ENCODE measurements at regions not wholly inside any gene's neighbourhood (a gene's known extent, or its start where the extent isn't known, plus 50 kb on each side); places are given as distances from the start of the nearest gene placed in this dataset.

- Histone ChIP-seq H3K4me2 (no peak overlapping the region), H2AFZ (no peak overlapping the region), H3K79me2 (replicated peaks; ENCODE audit: insufficient read depth) (no peaks in the 10 kb centered on the region), H3K4me3 (no peak overlapping the region), H3K27me3 (ENCODE audit: insufficient read depth) (no peaks in the 10 kb centered on the region), H3K27ac (ENCODE audit: low read depth) (no peak overlapping the region), H3K36me3 (ENCODE audit: insufficient read depth) (no peaks in the 10 kb centered on the region), H3K9me2 (ENCODE audit: insufficient read depth) (no peaks in the 10 kb centered on the region; the same call in 1 of the 2 replicates), H3K4me1 (ENCODE audit: insufficient read depth) (no peaks in the 10 kb centered on the region), H3F3A (replicated peaks; ENCODE audit: low read depth) (no peaks in the 10 kb centered on the region), H4K20me1 (replicated peaks; ENCODE audit: insufficient read depth) (no peaks in the 10 kb centered on the region)
- H3K4me3 Mint-ChIP-seq = no peak overlapping the region
- peaks cover 8% of the 10 kb centered on the region; the same call in 1 of the 3 replicates for H3K9me3 Mint-ChIP-seq
- ATAC-seq = no peak
- H3K4me1 Mint-ChIP-seq = no peaks in the 10 kb centered on the region; the same call in 2 of the 3 replicates
- TF ChIP-seq EZH2phosphoT487 (IDR thresholded peaks at IDR 0.05; ENCODE audit: unreplicated experiment) (no peak), STAT1 (IDR thresholded peaks at IDR 0.05; ENCODE audit: unreplicated experiment) (no peak), NANOG (IDR thresholded peaks at IDR 0.05; ENCODE audit: borderline replicate concordance) (no peak)
- peaks cover 4% of the 10 kb centered on the region; the same call in 1 of the 3 replicates for H3K36me3 Mint-ChIP-seq (ENCODE audit: low read depth)
- H3K27ac Mint-ChIP-seq = no peak overlapping the region
- peaks cover 4% of the 10 kb centered on the region for H3K27me3 Mint-ChIP-seq (ENCODE audit: insufficient read depth, low read depth, poor library complexity)
- no peak for DNase-seq (ENCODE audit: low spot score)
These were observed 373.7 kb downstream of the SOX9 start for GRCh38 chr17:72494566-72494965.

DNA sequence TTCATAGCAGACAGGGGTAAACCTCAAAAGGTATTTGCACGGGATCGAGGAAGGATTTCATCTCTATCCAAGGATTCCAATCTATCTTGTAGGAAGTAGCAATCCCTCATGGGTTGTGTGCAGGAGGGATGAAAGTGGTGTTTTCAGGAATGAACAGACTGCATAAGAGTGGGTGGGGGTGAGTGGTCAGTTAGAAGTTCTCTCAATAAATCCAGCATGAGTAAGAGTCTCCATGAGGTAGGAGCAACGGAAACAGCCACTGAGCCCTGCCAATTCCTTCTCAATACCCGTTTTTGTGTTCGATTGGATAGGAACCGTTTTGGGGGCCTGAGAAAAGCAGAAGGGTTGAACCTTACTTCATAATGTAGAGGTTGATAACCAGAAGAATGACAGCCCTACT, 375.6 kb downstream of the SOX9 start:
- Histone ChIP-seq H3F3A (replicated peaks; ENCODE audit: low read depth) (no peaks in the 10 kb centered on the region), H3K27me3 (ENCODE audit: insufficient read depth) (no peaks in the 10 kb centered on the region), H3K79me2 (replicated peaks; ENCODE audit: insufficient read depth) (no peaks in the 10 kb centered on the region), H4K20me1 (replicated peaks; ENCODE audit: insufficient read depth) (no peaks in the 10 kb centered on the region), H3K36me3 (ENCODE audit: insufficient read depth) (no peaks in the 10 kb centered on the region), H3K4me1 (ENCODE audit: insufficient read depth) (no peaks in the 10 kb centered on the region), H3K27ac (ENCODE audit: low read depth) (no peak overlapping the region), H3K9me2 (ENCODE audit: insufficient read depth) (no peaks in the 10 kb centered on the region; the same call in 1 of the 2 replicates), H3K4me2 (no peak overlapping the region), H3K4me3 (no peak overlapping the region), H2AFZ (no peak overlapping the region)
- Mint-ChIP-seq H3K27me3 (ENCODE audit: insufficient read depth, low read depth, poor library complexity) (peaks cover 4% of the 10 kb centered on the region), H3K36me3 (ENCODE audit: low read depth) (peaks cover 4% of the 10 kb centered on the region; the same call in 1 of the 3 replicates), H3K4me1 (peaks cover 3% of the 10 kb centered on the region), H3K27ac (no peak overlapping the region), H3K9me3 (peaks cover 4% of the 10 kb centered on the region; the same call in 1 of the 3 replicates), H3K4me3 (no peak overlapping the region)
- DNase-seq (ENCODE audit: low spot score) (no peak), ATAC-seq (no peak)
- TF ChIP-seq, protein P1, sequence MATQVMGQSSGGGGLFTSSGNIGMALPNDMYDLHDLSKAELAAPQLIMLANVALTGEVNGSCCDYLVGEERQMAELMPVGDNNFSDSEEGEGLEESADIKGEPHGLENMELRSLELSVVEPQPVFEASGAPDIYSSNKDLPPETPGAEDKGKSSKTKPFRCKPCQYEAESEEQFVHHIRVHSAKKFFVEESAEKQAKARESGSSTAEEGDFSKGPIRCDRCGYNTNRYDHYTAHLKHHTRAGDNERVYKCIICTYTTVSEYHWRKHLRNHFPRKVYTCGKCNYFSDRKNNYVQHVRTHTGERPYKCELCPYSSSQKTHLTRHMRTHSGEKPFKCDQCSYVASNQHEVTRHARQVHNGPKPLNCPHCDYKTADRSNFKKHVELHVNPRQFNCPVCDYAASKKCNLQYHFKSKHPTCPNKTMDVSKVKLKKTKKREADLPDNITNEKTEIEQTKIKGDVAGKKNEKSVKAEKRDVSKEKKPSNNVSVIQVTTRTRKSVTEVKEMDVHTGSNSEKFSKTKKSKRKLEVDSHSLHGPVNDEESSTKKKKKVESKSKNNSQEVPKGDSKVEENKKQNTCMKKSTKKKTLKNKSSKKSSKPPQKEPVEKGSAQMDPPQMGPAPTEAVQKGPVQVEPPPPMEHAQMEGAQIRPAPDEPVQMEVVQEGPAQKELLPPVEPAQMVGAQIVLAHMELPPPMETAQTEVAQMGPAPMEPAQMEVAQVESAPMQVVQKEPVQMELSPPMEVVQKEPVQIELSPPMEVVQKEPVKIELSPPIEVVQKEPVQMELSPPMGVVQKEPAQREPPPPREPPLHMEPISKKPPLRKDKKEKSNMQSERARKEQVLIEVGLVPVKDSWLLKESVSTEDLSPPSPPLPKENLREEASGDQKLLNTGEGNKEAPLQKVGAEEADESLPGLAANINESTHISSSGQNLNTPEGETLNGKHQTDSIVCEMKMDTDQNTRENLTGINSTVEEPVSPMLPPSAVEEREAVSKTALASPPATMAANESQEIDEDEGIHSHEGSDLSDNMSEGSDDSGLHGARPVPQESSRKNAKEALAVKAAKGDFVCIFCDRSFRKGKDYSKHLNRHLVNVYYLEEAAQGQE (IDR thresholded peaks at IDR 0.05; ENCODE audit: unreplicated experiment) = no peak
- TF ChIP-seq, protein P2, sequence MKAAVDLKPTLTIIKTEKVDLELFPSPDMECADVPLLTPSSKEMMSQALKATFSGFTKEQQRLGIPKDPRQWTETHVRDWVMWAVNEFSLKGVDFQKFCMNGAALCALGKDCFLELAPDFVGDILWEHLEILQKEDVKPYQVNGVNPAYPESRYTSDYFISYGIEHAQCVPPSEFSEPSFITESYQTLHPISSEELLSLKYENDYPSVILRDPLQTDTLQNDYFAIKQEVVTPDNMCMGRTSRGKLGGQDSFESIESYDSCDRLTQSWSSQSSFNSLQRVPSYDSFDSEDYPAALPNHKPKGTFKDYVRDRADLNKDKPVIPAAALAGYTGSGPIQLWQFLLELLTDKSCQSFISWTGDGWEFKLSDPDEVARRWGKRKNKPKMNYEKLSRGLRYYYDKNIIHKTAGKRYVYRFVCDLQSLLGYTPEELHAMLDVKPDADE (IDR thresholded peaks at IDR 0.05) = no peak
- TF ChIP-seq STAT1 (IDR thresholded peaks at IDR 0.05; ENCODE audit: unreplicated experiment) (no peak), JUNB (IDR thresholded peaks at IDR 0.05; ENCODE audit: unreplicated experiment) (no peak), NANOG (IDR thresholded peaks at IDR 0.05; ENCODE audit: borderline replicate concordance) (no peak), ZNF114 (CRISPR knock-in tag; IDR thresholded peaks at IDR 0.05) (no peak), ZNF331 (CRISPR knock-in tag; IDR thresholded peaks at IDR 0.05; ENCODE audit: low read depth) (no peak)
- TF ChIP-seq, protein P3, sequence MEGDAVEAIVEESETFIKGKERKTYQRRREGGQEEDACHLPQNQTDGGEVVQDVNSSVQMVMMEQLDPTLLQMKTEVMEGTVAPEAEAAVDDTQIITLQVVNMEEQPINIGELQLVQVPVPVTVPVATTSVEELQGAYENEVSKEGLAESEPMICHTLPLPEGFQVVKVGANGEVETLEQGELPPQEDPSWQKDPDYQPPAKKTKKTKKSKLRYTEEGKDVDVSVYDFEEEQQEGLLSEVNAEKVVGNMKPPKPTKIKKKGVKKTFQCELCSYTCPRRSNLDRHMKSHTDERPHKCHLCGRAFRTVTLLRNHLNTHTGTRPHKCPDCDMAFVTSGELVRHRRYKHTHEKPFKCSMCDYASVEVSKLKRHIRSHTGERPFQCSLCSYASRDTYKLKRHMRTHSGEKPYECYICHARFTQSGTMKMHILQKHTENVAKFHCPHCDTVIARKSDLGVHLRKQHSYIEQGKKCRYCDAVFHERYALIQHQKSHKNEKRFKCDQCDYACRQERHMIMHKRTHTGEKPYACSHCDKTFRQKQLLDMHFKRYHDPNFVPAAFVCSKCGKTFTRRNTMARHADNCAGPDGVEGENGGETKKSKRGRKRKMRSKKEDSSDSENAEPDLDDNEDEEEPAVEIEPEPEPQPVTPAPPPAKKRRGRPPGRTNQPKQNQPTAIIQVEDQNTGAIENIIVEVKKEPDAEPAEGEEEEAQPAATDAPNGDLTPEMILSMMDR (conservative IDR thresholded peaks at IDR 0.05; ENCODE audit: low read depth in 2 of 2) = no peak

Measured in GM23338 (cell line).